Chondrocyte (in vitro differentiated cells): ENCODE measurements at regions not wholly inside any gene's neighbourhood (a gene's known extent, or its start where the extent isn't known, plus 50 kb on each side); places are given as distances from the start of the nearest gene placed in this dataset.

ENCODE experiments used
- DNase-seq: peaks from one replicate; pipeline ENCODE4 v3.0.0; 2021; ENCODE audit warnings: mixed read lengths, low spot score
- H3K27ac Mint-ChIP-seq: one replicate; pipeline ENCODE4 v1.8.0; 2021; ENCODE audit warnings: mild to moderate bottlenecking, moderate library complexity, mixed read lengths; ENCODE audit not compliant: unreplicated experiment
- H3K27me3 Mint-ChIP-seq: 2 replicates; pipeline ENCODE4 v1.8.0; 2021; ENCODE audit warnings: low read depth, mixed read lengths
- H3K36me3 Mint-ChIP-seq: 2 replicates; pipeline ENCODE4 v1.8.0; 2021; ENCODE audit warnings: low read depth, mixed read lengths
- H3K4me1 Mint-ChIP-seq: 2 replicates; pipeline ENCODE4 v1.8.0; 2021; ENCODE audit warnings: low read depth, mild to moderate bottlenecking, mixed read lengths
- H3K4me3 Mint-ChIP-seq: one replicate; pipeline ENCODE4 v1.8.0; 2021; ENCODE audit warnings: mild to moderate bottlenecking, moderate library complexity, mixed read lengths; ENCODE audit not compliant: unreplicated experiment
- H3K9me3 Mint-ChIP-seq: 2 replicates; pipeline ENCODE4 v1.8.0; 2021; ENCODE audit warnings: low read depth, mixed read lengths
- TF ChIP-seq, protein P1 (sequence below): fragments of 200-600 bp; sonication (generic); IDR thresholded peaks from 2 replicates; pipeline ENCODE4 v1.5.0; 2021; ENCODE audit warnings: antibody characterized with exemption, mild to moderate bottlenecking, moderate library complexity

DNA sequence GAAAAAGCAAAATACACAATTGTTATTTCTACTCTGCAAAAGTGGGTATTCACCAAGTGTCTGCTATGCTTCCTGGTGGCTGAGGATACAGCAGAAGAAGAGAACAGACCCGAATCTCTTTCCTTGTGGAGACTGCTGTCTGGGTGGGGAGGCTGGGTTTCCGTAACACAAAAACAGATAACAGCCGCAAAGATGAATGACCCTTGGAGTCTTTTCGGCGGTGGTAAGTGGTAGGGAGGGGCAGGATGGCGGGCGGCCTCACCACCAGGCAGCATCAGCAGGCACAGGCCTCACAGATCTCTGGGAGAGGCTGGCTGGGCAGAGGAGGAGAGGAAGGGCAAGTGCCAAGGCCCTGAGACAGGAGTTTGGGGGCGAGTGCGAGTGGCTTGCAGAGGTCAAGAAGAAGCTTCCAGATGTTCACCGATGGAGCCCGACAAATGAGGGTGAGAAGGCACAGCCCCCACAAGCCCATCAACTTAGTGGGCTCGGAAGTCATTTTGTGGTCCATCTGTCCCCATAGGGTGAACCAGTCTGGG, 164.2 kb downstream of the RHOU start:
- H3K4me1 Mint-ChIP-seq, result peaks cover 44% of the 10 kb centered on the region
- H3K4me3 Mint-ChIP-seq, result no peak overlapping the region
- no peak for DNase-seq
- TF ChIP-seq, protein P1, sequence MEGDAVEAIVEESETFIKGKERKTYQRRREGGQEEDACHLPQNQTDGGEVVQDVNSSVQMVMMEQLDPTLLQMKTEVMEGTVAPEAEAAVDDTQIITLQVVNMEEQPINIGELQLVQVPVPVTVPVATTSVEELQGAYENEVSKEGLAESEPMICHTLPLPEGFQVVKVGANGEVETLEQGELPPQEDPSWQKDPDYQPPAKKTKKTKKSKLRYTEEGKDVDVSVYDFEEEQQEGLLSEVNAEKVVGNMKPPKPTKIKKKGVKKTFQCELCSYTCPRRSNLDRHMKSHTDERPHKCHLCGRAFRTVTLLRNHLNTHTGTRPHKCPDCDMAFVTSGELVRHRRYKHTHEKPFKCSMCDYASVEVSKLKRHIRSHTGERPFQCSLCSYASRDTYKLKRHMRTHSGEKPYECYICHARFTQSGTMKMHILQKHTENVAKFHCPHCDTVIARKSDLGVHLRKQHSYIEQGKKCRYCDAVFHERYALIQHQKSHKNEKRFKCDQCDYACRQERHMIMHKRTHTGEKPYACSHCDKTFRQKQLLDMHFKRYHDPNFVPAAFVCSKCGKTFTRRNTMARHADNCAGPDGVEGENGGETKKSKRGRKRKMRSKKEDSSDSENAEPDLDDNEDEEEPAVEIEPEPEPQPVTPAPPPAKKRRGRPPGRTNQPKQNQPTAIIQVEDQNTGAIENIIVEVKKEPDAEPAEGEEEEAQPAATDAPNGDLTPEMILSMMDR, result no peak
- peaks cover 1% of the 10 kb centered on the region for H3K36me3 Mint-ChIP-seq
- peaks cover 19% of the 10 kb centered on the region for H3K27me3 Mint-ChIP-seq
- H3K9me3 Mint-ChIP-seq, result no peaks in the 10 kb centered on the region
- no peak overlapping the region for H3K27ac Mint-ChIP-seq

DNA sequence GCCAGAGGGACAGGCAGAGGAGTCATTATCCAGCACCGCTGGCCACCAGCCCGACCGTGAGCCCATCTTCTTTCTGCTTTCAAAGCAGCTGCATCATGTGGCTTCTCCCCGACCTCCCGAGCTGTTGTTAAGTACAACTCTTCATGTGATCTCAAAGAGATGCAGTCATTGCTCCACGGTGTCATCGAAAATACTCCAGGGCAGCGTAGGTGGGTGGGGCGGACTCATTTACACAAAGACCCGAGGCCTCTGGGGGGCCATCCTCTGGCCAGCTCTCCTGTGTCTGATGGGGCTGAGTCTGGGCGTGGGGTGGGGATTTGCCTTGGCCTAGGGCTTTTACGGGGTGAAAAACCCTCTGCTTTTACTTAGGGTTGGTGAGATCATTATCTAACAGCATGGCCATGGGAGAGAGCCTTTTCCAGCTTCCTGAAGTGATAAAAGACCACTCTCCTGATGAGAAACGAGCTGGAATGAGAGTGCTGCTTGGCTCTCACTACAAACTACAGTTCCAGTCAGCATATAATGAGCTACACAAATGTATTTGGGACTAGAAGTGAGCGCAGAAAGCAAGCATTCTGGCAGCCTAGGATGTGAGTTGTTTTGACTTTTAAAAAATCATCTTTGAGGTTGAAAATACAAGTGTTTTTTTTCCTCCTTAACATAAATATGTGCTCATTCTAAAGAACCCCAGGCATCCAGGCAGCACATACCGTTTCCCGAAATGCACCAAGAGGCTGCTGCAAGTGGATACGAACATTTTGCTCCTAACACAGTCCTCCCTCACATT, 165.0 kb downstream of the RHOU start:
- no peak for DNase-seq
- peak overlapping the region; percentile 42 for H3K27ac Mint-ChIP-seq
- H3K4me3 Mint-ChIP-seq, result no peak overlapping the region
- peaks cover 1% of the 10 kb centered on the region for H3K36me3 Mint-ChIP-seq
- no peaks in the 10 kb centered on the region for H3K9me3 Mint-ChIP-seq
- H3K4me1 Mint-ChIP-seq, result peaks cover 44% of the 10 kb centered on the region
- peaks cover 18% of the 10 kb centered on the region for H3K27me3 Mint-ChIP-seq
- TF ChIP-seq, protein P1, result no peak

DNA sequence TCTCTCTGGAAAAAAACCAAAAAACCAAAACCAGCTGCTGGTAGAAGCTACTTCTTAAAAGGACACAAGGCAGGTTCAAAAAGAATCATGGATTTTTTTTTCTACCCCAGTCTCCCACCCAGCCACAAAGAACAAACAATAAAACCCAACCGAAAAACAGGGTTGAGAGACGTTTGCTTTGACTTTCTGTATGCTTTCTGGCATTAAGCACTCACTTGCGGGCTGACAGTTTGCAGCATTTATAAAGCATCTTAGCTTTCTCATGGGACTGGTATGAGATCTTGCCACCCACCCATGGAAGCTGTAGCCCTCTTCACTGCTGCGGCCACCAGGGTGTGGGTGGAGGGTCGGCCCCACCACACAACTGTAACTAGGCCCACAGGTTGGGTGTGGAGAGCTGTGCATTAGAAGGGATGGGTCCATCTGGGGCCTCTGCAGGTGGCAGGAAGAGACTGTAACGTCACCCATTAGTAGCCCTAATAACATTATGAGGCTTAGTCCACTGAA, 165.7 kb downstream of the RHOU start:
- Mint-ChIP-seq H3K27ac (peak overlapping the region; percentile 42), H3K4me3 (no peak overlapping the region), H3K9me3 (no peaks in the 10 kb centered on the region), H3K4me1 (peaks cover 44% of the 10 kb centered on the region), H3K27me3 (peaks cover 18% of the 10 kb centered on the region), H3K36me3 (peaks cover 1% of the 10 kb centered on the region)
- TF ChIP-seq, protein P1, result no peak
- DNase-seq, result no peak

DNA sequence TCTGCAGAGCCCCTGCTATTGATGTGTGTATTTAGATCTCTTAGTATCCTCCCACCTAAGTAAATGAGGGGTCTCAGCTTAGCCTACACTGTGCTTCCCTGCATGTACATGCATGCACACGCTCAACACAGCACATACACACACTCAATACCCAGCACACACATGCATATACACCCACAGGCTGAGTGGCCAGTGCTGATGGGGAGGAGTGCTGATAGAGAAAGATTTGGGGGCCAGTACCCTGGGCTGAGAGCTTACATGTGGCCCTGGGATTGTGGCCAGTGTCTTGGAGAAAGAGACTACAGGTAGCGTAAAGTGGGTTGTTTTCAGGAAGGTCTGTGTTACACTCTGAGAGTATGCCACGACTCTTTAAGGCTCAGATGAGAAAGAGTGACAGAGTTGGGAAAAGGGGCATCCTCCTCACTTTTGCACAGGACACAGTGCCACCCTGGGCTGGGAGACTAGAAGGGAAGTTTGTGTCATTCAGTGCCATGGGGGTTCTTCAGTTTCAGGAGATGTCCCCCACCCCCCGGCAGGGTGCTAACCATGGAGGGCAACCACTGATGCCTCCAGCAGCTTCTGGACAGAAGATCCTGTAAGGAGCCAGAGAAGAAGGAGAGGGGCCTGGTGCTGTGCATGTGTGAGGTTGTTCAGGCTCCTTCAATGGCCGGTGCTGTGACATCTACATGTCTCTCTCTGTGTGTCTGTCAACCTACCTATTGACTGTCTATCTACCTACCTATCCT, 166.8 kb downstream of the RHOU start:
- Mint-ChIP-seq H3K4me1 (peaks cover 44% of the 10 kb centered on the region), H3K4me3 (no peak overlapping the region), H3K36me3 (peaks cover 1% of the 10 kb centered on the region), H3K9me3 (no peaks in the 10 kb centered on the region), H3K27ac (peak overlapping the region; percentile 25), H3K27me3 (peaks cover 25% of the 10 kb centered on the region)
- no peak for DNase-seq
- TF ChIP-seq, protein P1, result no peak

DNA sequence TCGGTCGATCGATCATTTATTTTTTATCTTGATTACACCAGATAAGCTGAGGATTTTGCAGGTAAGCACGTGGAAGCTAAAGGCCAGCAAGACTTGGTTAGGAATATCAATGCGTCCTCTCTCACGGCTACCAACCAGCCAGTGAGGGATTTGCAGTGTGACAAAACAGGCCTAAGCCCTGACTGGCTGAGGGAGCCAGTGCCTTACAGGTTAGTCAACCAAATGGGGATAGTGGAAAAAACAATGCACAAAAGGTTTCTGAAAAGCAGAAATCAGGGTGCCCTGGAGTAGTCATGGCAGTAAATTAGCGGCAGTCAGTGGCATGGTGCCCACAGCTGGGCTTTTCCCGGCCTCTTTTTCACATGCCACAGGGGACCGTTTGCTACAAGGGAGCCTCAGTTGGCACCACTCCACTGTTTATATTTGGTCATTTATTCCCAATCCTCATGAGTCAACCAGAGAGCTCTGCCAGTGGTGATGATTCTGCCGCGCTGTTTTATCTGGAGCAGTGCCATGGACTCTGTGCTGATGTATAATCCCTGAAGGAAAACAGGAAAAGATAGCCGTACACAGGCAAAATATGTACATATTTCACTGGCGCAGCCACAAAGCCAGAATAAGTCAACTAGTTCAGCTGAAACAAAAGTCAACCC, 167.6 kb downstream of the RHOU start:
- Mint-ChIP-seq H3K4me3 (no peak overlapping the region), H3K36me3 (peaks cover 4% of the 10 kb centered on the region), H3K27ac (peak overlapping the region; percentile 75), H3K9me3 (peaks cover under 1% of the 10 kb centered on the region), H3K4me1 (peaks cover 44% of the 10 kb centered on the region), H3K27me3 (peaks cover 24% of the 10 kb centered on the region)
- TF ChIP-seq, protein P1, result no peak
- no peak for DNase-seq
